Mucosa of rectum (tissue), 2 donors: ENCODE measurements at regions not wholly inside any gene's neighbourhood (a gene's known extent, or its start where the extent isn't known, plus 50 kb on each side); places are given as distances from the start of the nearest gene placed in this dataset.
"Not testable (repeated sequence)": the region's sequence is repeated elsewhere in the genome, so short reads cannot be mapped to it uniquely, and the experiment has no call there.

Source experiments
- H3K27ac ChIP-seq, 2 donors: one replicate each; pipeline ENCODE4 v1.7.0; 2013; ENCODE audit warnings: inconsistent platforms in 2 of 2, low read depth in 2 of 2, low read length in 2 of 2
- H3K27me3 ChIP-seq, 2 donors: one replicate each; pipeline ENCODE4 v1.7.0; 2013; ENCODE audit warnings: low read length in 2 of 2; ENCODE audit not compliant: control insufficient read depth in 2 of 2, insufficient read depth in 2 of 2
- H3K36me3 ChIP-seq, 2 donors: one replicate each; pipeline ENCODE4 v1.7.0; 2013; ENCODE audit warnings: low read length in 2 of 2; ENCODE audit not compliant: control insufficient read depth in 2 of 2, insufficient read depth in 2 of 2
- H3K4me1 ChIP-seq, 2 donors: one replicate each; pipeline ENCODE4 v1.7.0; 2013; ENCODE audit warnings: low read length in 2 of 2, mild to moderate bottlenecking in 1 of 2; ENCODE audit not compliant: control insufficient read depth in 2 of 2, insufficient read depth in 2 of 2
- H3K4me3 ChIP-seq, 2 donors: one replicate each; pipeline ENCODE4 v1.7.0; 2013; ENCODE audit warnings: low read length in 2 of 2
- H3K9ac ChIP-seq, 2 donors: one replicate each; pipeline ENCODE4 v1.7.0; 2013; ENCODE audit warnings: low read length in 2 of 2, low read depth in 1 of 2, mild to moderate bottlenecking in 1 of 2
- H3K9me3 ChIP-seq, 2 donors: one replicate each; pipeline ENCODE4 v1.7.0; 2013; ENCODE audit warnings: low read length in 2 of 2; ENCODE audit not compliant: control insufficient read depth in 2 of 2
- donor health status: healthy.
- donor health status: Normal muscosa, but diverticular disease.

DNA sequence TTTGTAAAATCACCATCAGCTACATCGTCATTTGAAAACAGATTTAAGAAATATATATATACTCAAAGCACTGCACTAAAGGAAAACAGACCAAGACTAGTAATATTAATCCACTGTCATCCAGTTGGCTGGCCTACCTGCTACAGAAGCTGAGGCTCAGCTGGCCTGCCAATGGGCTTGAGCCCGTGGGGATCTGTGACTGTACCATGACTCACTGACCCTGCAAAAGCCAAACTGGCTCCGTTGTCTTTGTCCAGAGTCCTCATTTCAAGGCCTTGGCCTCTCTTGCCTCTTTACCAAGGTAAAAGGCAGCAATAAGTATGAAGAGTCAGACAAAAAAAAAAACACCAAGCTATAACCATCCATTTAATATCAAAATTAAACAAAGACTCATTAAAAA, 463.5 kb upstream of the RASGRP1 start:
- Histone ChIP-seq H3K4me1 (no peaks in the 10 kb centered on the region), H3K9ac (no peak overlapping the region), H3K9me3 (no peaks in the 10 kb centered on the region), H3K27me3 (no peaks in the 10 kb centered on the region), H3K36me3 (no peaks in the 10 kb centered on the region), H3K4me3 (no peak overlapping the region), H3K27ac (no peak overlapping the region)

DNA sequence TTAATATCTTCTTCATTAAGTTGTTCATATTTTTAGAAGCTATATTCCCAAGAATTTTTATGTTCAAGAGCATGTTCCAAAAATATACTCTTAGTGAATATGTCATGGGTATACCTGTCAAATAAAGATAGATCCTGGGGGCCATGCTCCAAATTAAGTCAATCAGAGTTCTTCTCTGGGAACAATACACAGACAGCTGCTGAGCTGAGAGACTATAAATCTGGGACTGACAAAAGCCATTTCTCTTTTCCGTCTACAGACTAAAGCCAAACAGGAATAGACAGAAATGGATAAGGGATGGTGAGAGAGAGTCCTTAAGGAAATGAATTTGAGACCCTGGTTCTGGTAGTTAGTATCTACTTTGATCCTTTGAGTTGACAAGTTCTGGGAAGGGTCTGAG, 465.1 kb upstream of the RASGRP1 start:
- Histone ChIP-seq H3K9ac (no peak overlapping the region), H3K36me3 (no peaks in the 10 kb centered on the region), H3K27me3 (no peaks in the 10 kb centered on the region), H3K4me1 (no peaks in the 10 kb centered on the region), H3K27ac (no peak overlapping the region), H3K9me3 (no peaks in the 10 kb centered on the region), H3K4me3 (no peak overlapping the region)

DNA sequence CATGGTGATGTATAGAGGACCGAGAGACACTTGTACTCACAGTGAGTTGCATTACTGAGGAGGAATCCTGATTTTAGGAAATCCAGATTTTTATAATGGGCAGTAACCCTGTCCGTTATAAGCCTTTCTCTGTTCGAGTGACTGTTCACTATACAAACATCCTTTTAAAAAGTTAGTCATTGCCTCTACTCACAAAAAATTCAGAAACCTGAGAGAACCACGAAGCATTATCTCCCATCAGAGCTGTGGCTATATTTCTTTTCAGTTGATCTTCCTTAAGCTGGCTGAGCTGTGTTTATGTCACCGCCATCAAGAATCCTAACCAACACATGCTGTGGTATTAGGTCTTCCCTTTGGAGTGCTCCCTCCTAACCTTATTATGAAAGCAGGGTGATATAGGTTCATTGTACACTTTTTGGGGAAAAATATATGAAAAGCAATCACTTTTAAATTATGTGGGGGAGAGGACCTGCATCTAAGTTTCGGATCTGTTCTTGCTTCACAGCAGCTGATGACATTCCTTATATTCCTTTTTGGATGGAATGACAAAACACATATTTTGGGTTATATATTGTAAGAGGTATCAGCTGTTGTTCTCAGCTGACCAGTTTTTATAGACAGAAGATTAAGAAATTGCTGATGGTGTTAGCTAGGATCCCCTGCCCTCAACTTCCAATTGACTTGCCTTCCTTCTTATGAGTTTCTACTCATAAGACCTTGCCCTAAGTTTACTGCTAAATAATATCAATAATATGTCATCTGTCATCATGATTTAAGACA, 465.9 kb upstream of the RASGRP1 start:
- no peaks in the 10 kb centered on the region for H3K27me3 ChIP-seq
- no peaks in the 10 kb centered on the region for H3K4me1 ChIP-seq
- no peaks in the 10 kb centered on the region for H3K36me3 ChIP-seq
- no peak overlapping the region for H3K4me3 ChIP-seq
- H3K27ac ChIP-seq, result no peak overlapping the region
- no peak overlapping the region for H3K9ac ChIP-seq
- H3K9me3 ChIP-seq, result no peaks in the 10 kb centered on the region

- H3K9me3 ChIP-seq, result no peaks in the 10 kb centered on the region
- no peak overlapping the region for H3K27ac ChIP-seq
- no peak overlapping the region for H3K9ac ChIP-seq
- H3K36me3 ChIP-seq, result no peaks in the 10 kb centered on the region
- no peaks in the 10 kb centered on the region for H3K4me1 ChIP-seq
- H3K27me3 ChIP-seq, result no peaks in the 10 kb centered on the region
- H3K4me3 ChIP-seq, result no peak overlapping the region
Measured at GRCh38 chr15:39031596-39031995, 467.0 kb upstream of the RASGRP1 start.

- Histone ChIP-seq H3K4me3 (no peak overlapping the region), H3K27me3 (no peaks in the 10 kb centered on the region), H3K9me3 (no peaks in the 10 kb centered on the region), H3K4me1 (no peaks in the 10 kb centered on the region), H3K9ac (no peak overlapping the region), H3K27ac (no peak overlapping the region), H3K36me3 (no peaks in the 10 kb centered on the region)
Measured at GRCh38 chr15:39034816-39035215, 470.2 kb upstream of the RASGRP1 start.

DNA sequence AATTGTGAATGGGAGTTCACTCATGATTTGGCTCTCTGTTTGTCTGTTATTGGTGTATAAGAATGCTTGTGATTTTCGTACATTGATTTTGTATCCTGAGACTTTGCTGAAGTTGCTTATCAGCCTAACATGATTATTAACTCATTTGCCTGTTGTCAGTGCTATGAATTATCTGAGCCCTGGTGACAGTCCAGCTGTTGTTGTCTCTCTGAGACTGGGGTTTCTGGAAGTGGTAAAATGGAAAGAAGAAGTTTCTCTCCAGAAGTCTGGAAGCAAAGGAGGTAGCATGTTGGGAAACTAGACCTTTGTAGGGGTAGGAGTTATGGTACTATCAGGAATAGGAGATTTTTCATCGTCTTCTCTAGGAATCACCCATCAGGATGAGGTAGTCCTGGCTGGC, 473.0 kb upstream of the RASGRP1 start:
- not testable (repeated sequence) for H3K27ac ChIP-seq, H3K4me3 ChIP-seq, H3K27me3 ChIP-seq, H3K9ac ChIP-seq, H3K36me3 ChIP-seq, H3K4me1 ChIP-seq, H3K9me3 ChIP-seq

DNA sequence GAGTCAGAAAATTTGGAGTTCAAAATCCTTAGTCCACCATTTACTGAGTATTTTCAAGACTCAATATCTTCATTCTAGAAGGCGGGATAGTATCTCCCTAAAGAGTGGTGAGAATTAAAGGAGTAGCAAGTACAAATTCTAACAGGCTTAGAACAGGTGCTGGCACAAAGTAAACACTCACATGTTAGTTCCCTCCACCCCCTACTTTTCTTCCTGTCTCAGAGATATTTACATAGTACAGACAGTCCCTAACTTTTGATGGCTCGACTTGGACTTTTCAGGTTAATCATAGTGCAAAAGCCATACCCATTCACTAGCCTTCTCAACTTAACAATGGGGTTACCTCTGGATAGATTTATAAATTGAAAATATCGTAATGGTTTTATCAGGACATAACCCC, 476.2 kb upstream of the RASGRP1 start:
- no peaks in the 10 kb centered on the region for H3K9me3 ChIP-seq
- H3K27me3 ChIP-seq, result no peaks in the 10 kb centered on the region

GRCh38 chr15:39041979-39042495, 477.4 kb upstream of the RASGRP1 start:
- Histone ChIP-seq H3K27ac (no peak overlapping the region), H3K4me1 (no peaks in the 10 kb centered on the region), H3K9ac (no peak overlapping the region), H3K4me3 (no peak overlapping the region), H3K27me3 (no peaks in the 10 kb centered on the region), H3K9me3 (no peaks in the 10 kb centered on the region), H3K36me3 (no peaks in the 10 kb centered on the region)

More for the DNA sequence above, 476.2 kb upstream of the RASGRP1 start:
- Histone ChIP-seq H3K27ac (no peak overlapping the region), H3K9ac (no peak overlapping the region), H3K4me3 (no peak overlapping the region), H3K4me1 (no peaks in the 10 kb centered on the region), H3K36me3 (no peaks in the 10 kb centered on the region)

DNA sequence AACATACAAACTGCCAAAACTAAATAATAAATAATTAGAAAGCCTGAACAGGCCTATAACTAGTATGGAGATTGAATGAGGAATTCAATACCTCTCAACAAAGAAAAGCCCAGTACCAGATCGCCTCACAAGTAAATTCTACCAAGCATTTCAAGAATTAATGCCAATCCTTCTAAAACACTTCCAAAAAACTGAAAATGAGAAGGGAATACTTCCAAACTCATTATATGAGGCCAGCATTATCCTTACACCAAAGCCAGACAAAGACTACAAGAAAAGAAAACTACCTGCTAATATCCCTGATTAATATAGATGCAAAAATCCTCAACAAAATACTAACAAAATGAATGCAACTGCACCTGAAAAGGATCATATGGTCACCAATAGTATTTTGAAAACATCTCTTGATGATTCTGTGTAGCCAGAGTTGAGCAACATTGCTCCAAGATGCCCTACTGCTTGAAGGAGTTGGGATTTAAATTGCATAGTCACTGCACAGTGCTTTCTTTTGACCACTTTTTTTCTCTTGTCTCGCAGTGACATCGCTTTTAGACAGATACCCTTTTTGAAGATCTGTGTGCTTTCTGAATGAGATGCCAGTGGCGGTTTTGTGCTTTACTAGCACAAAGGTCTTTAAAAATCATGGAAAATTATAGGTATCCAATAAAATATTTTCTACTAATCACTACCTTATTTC, 487.2 kb upstream of the RASGRP1 start:
- Histone ChIP-seq H3K4me1 (no peaks in the 10 kb centered on the region), H3K4me3 (no peak overlapping the region), H3K27ac (no peak overlapping the region), H3K36me3 (no peaks in the 10 kb centered on the region), H3K27me3 (no peaks in the 10 kb centered on the region), H3K9me3 (peaks cover 0 to 5% of the 10 kb centered on the region in 2 donors), H3K9ac (no peak overlapping the region)

GRCh38 chr15:39052323-39052705, 487.7 kb upstream of the RASGRP1 start:
- Histone ChIP-seq H3K9me3 (peaks cover 0 to 5% of the 10 kb centered on the region in 2 donors), H3K4me1 (no peaks in the 10 kb centered on the region), H3K4me3 (no peak overlapping the region), H3K36me3 (no peaks in the 10 kb centered on the region), H3K27ac (no peak overlapping the region), H3K9ac (no peak overlapping the region), H3K27me3 (no peaks in the 10 kb centered on the region)
